Chondrocyte (in vitro differentiated cells): ENCODE measurements at regions not wholly inside any gene's neighbourhood (a gene's known extent, or its start where the extent isn't known, plus 50 kb on each side); places are given as distances from the start of the nearest gene placed in this dataset.

Experiments used
- DNase-seq: peaks from one replicate; pipeline ENCODE4 v3.0.0; 2021; ENCODE audit warnings: mixed read lengths, low spot score
- H3K27ac Mint-ChIP-seq: one replicate; pipeline ENCODE4 v1.8.0; 2021; ENCODE audit warnings: mild to moderate bottlenecking, moderate library complexity, mixed read lengths; ENCODE audit not compliant: unreplicated experiment
- H3K27me3 Mint-ChIP-seq: 2 replicates; pipeline ENCODE4 v1.8.0; 2021; ENCODE audit warnings: low read depth, mixed read lengths
- H3K36me3 Mint-ChIP-seq: 2 replicates; pipeline ENCODE4 v1.8.0; 2021; ENCODE audit warnings: low read depth, mixed read lengths
- H3K4me1 Mint-ChIP-seq: 2 replicates; pipeline ENCODE4 v1.8.0; 2021; ENCODE audit warnings: low read depth, mild to moderate bottlenecking, mixed read lengths
- H3K4me3 Mint-ChIP-seq: one replicate; pipeline ENCODE4 v1.8.0; 2021; ENCODE audit warnings: mild to moderate bottlenecking, moderate library complexity, mixed read lengths; ENCODE audit not compliant: unreplicated experiment
- H3K9me3 Mint-ChIP-seq: 2 replicates; pipeline ENCODE4 v1.8.0; 2021; ENCODE audit warnings: low read depth, mixed read lengths
- CTCF ChIP-seq: fragments of 200-600 bp; sonication (generic); IDR thresholded peaks from 2 replicates; pipeline ENCODE4 v1.5.0; 2021; ENCODE audit warnings: antibody characterized with exemption, mild to moderate bottlenecking, moderate library complexity

GRCh38 chr2:167544602-167545001, 656.3 kb downstream of the XIRP2 start:
- Mint-ChIP-seq H3K36me3 (no peaks in the 10 kb centered on the region), H3K27ac (no peak overlapping the region), H3K4me1 (no peaks in the 10 kb centered on the region), H3K27me3 (no peaks in the 10 kb centered on the region), H3K9me3 (no peaks in the 10 kb centered on the region), H3K4me3 (no peak overlapping the region)
- DNase-seq: no peak
- no peak for TF ChIP-seq CTCF

GRCh38 chr2:167543721-167544120, 655.4 kb downstream of the XIRP2 start:
- DNase-seq: no peak
- no peaks in the 10 kb centered on the region for H3K9me3 Mint-ChIP-seq
- TF ChIP-seq CTCF: no peak
- no peaks in the 10 kb centered on the region for H3K27me3 Mint-ChIP-seq
- no peaks in the 10 kb centered on the region for H3K4me1 Mint-ChIP-seq
- H3K4me3 Mint-ChIP-seq: no peak overlapping the region
- H3K36me3 Mint-ChIP-seq: no peaks in the 10 kb centered on the region
- no peak overlapping the region for H3K27ac Mint-ChIP-seq

GRCh38 chr2:167537743-167538142, 649.5 kb downstream of the XIRP2 start:
- Mint-ChIP-seq H3K36me3 (peaks cover 4% of the 10 kb centered on the region), H3K27me3 (no peaks in the 10 kb centered on the region), H3K4me1 (peaks cover 5% of the 10 kb centered on the region), H3K27ac (no peak overlapping the region), H3K9me3 (peaks cover 10% of the 10 kb centered on the region), H3K4me3 (no peak overlapping the region)
- DNase-seq: no peak
- TF ChIP-seq CTCF: no peak

- no peak for TF ChIP-seq CTCF
- Mint-ChIP-seq H3K27ac (no peak overlapping the region), H3K36me3 (peaks cover 4% of the 10 kb centered on the region), H3K27me3 (no peaks in the 10 kb centered on the region), H3K9me3 (peaks cover 10% of the 10 kb centered on the region), H3K4me3 (no peak overlapping the region), H3K4me1 (peaks cover 5% of the 10 kb centered on the region)
- DNase-seq: no peak
Observed at GRCh38 chr2:167534443-167534842, 646.2 kb downstream of the XIRP2 start.

GRCh38 chr2:167524786-167525185, 636.5 kb downstream of the XIRP2 start:
- Mint-ChIP-seq H3K27me3 (no peaks in the 10 kb centered on the region), H3K36me3 (peaks cover 2% of the 10 kb centered on the region), H3K4me3 (no peak overlapping the region), H3K4me1 (no peaks in the 10 kb centered on the region), H3K9me3 (peaks cover 3% of the 10 kb centered on the region), H3K27ac (no peak overlapping the region)
- no peak for TF ChIP-seq CTCF
- no peak for DNase-seq
